ENCODE measurements at regions not wholly inside any gene's neighbourhood (a gene's known extent, or its start where the extent isn't known, plus 50 kb on each side); places are given as distances from the start of the nearest gene placed in this dataset.

DNA sequence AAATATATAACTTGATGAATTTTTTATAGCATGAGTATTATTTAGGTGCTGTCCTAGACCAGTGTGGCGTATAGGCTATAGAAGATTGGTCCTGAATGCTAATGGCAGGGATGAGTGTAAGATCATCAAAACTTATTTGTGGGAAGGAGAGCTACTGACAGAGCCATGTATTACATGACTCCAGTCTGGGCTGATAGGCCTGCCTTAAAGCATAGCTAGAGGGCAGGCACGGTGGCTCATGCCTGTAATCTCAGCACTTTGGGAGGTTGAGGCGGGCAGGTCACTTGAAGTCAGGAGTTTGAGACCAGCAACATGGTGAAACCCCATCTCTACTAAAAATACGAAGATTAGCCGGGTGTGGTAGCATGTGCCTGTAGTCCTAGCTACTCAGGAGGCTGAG is 198.1 kb upstream of the KLF14 start:
- Mint-ChIP-seq H3K27ac (no peak overlapping the region), H3K27me3 (peaks cover 4% of the 10 kb centered on the region)

DNA sequence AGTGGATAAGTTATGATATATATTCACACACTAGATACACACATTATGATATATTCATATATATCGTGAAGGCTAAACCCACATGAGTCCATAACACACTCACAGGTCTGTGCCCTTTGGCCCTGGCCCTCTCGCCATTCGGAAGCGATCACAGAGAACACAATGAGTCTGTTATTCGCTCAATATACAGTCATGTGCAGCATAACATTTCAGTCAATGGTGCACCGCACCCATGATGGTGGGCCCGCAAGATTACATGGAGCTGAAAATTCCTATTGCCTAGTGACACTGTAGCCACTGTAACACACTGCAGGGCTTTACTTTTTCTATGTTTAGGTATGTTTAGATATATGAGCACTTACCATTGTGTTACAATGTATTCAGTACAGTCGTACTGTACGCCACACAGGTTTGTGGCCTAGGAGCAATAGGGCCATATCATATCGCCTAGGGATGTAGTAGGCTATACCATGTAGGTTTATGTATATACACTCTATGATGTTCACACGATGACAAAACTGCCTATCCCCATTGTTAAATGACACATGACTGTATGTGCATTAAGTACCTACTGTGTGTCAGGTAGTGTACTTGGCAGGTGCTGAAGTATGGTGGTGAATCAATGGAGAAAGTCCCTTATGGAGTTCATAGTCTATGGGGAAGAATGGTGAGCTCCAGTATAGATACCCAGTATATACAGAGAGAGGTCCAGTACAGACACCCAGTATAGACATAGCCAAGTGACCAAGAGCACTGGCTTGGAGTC is 198.8 kb upstream of the KLF14 start:
- no peaks in the 10 kb centered on the region for H3K36me3 Mint-ChIP-seq (ENCODE audit: insufficient read depth)
- H3K27ac Mint-ChIP-seq: no peak overlapping the region
- no peaks in the 10 kb centered on the region for H3K4me1 Mint-ChIP-seq (ENCODE audit: low read depth)
- no peaks in the 10 kb centered on the region for H3K9me3 Mint-ChIP-seq (ENCODE audit: low read depth)
- no peaks in the 10 kb centered on the region for H3K27me3 Mint-ChIP-seq
- no peak overlapping the region for H3K4me3 Mint-ChIP-seq (ENCODE audit: low read depth)
- TF ChIP-seq, protein P1, sequence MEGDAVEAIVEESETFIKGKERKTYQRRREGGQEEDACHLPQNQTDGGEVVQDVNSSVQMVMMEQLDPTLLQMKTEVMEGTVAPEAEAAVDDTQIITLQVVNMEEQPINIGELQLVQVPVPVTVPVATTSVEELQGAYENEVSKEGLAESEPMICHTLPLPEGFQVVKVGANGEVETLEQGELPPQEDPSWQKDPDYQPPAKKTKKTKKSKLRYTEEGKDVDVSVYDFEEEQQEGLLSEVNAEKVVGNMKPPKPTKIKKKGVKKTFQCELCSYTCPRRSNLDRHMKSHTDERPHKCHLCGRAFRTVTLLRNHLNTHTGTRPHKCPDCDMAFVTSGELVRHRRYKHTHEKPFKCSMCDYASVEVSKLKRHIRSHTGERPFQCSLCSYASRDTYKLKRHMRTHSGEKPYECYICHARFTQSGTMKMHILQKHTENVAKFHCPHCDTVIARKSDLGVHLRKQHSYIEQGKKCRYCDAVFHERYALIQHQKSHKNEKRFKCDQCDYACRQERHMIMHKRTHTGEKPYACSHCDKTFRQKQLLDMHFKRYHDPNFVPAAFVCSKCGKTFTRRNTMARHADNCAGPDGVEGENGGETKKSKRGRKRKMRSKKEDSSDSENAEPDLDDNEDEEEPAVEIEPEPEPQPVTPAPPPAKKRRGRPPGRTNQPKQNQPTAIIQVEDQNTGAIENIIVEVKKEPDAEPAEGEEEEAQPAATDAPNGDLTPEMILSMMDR (IDR thresholded peaks at IDR 0.05; ENCODE audit: unreplicated experiment): no peak
- DNase-seq (ENCODE audit: low spot score, unreplicated experiment): no peak

More for the DNA sequence above, 198.1 kb upstream of the KLF14 start:
- Mint-ChIP-seq H3K4me3 (ENCODE audit: low read depth) (no peak overlapping the region), H3K4me1 (ENCODE audit: low read depth) (no peaks in the 10 kb centered on the region), H3K9me3 (ENCODE audit: low read depth) (no peaks in the 10 kb centered on the region), H3K36me3 (ENCODE audit: insufficient read depth) (no peaks in the 10 kb centered on the region)
- TF ChIP-seq, protein P1 (IDR thresholded peaks at IDR 0.05; ENCODE audit: unreplicated experiment): no peak
- no peak for DNase-seq (ENCODE audit: low spot score, unreplicated experiment)

DNA sequence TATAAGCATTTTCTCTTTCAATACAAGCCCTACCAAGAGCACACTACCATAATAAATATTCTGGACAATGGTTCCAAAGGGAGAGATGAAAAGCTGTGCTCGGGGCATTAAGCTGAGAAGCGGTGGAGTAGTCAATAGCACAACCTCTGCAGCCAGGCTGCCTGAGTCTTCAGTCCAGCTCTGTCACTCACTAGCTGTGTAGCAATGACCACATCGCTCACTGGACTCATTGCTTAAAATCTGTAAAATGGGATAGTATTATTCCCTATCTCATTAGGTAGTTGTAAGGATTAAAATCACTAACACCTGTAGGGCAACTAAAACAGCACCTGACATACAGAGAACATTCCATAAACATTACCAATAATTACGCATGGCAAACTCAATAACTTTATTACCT is 199.9 kb upstream of the KLF14 start:
- Mint-ChIP-seq H3K27ac (no peak overlapping the region), H3K4me3 (ENCODE audit: low read depth) (no peak overlapping the region), H3K9me3 (ENCODE audit: low read depth) (no peaks in the 10 kb centered on the region), H3K36me3 (ENCODE audit: insufficient read depth) (no peaks in the 10 kb centered on the region), H3K4me1 (ENCODE audit: low read depth) (no peaks in the 10 kb centered on the region), H3K27me3 (no peaks in the 10 kb centered on the region)
- DNase-seq (ENCODE audit: low spot score, unreplicated experiment): no peak
- TF ChIP-seq, protein P1 (IDR thresholded peaks at IDR 0.05; ENCODE audit: unreplicated experiment): no peak

DNA sequence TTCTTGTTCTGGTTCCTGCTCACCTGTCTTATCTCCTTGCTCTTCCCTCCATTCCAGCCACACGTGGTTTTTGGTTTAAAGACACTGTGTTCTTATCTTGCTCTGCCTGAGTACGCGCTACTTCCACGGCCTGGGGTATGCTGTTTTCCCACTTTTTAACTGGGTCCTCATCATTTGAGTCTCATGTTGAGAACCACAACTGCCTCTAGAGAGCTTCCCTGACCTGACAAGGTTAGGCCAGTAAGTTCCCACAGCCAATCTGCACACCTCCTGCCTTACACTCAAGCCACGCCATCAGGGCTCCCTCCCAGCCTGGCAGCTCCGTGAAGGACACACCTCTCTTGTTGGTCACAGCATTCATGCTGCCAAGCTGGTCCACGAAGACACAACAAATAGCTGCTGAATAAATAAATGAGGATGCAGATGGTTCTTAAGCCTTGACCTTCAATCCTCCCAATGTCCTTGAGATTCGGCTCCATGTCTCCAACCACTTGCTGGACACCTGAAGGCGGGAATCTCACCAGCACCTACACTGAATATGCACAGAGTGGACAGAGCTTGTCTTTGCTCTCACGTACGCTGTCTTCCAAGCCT is 201.7 kb upstream of the KLF14 start:
- Mint-ChIP-seq H3K4me3 (ENCODE audit: low read depth) (no peak overlapping the region), H3K9me3 (ENCODE audit: low read depth) (no peaks in the 10 kb centered on the region), H3K36me3 (ENCODE audit: insufficient read depth) (no peaks in the 10 kb centered on the region), H3K27ac (no peak overlapping the region), H3K4me1 (ENCODE audit: low read depth) (peaks cover 4% of the 10 kb centered on the region), H3K27me3 (no peaks in the 10 kb centered on the region)
- no peak for DNase-seq (ENCODE audit: low spot score, unreplicated experiment)
- TF ChIP-seq, protein P1 (IDR thresholded peaks at IDR 0.05; ENCODE audit: unreplicated experiment): no peak

DNA sequence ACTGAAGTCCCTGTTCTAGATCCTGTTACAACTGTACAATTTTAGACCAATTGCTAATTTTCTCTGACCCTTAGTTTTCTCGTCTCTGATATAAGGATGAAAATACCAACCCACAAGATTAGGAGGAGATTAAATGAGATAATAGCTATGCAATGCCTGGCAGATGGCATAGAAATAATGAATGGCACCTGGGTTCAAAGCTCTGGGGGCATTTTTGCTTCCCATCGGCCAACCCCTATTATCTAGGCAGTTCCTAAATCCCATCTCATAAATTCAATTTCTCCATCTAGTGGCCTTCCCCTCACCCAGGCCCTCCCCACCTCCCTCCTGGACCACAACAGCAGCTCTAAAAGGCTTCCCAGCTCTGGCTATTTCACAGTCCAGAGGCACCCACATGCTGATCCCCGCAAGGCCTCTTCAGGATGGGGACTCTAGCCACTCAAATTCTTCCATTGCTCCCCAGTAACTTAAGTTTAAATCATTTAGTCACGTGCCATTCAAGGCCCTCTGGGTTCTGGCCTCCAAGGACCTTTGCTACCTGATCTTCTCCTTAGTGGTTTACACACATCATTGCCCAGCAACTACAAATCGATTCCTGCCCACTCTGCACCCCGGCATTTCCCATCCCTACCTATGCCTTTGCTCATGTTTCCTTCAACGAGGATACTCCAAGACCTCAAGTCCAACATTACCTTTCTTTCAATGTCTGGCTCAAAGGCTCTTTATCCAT is 202.4 kb upstream of the KLF14 start:
- TF ChIP-seq, protein P1 (IDR thresholded peaks at IDR 0.05; ENCODE audit: unreplicated experiment): no peak
- Mint-ChIP-seq H3K36me3 (ENCODE audit: insufficient read depth) (no peaks in the 10 kb centered on the region), H3K27ac (no peak overlapping the region), H3K27me3 (no peaks in the 10 kb centered on the region), H3K4me1 (ENCODE audit: low read depth) (peaks cover 10% of the 10 kb centered on the region), H3K4me3 (ENCODE audit: low read depth) (no peak overlapping the region), H3K9me3 (ENCODE audit: low read depth) (no peaks in the 10 kb centered on the region)
- no peak for DNase-seq (ENCODE audit: low spot score, unreplicated experiment)
